ENCODE measurements at regions not wholly inside any gene's neighbourhood (a gene's known extent, or its start where the extent isn't known, plus 50 kb on each side); places are given as distances from the start of the nearest gene placed in this dataset.

DNA sequence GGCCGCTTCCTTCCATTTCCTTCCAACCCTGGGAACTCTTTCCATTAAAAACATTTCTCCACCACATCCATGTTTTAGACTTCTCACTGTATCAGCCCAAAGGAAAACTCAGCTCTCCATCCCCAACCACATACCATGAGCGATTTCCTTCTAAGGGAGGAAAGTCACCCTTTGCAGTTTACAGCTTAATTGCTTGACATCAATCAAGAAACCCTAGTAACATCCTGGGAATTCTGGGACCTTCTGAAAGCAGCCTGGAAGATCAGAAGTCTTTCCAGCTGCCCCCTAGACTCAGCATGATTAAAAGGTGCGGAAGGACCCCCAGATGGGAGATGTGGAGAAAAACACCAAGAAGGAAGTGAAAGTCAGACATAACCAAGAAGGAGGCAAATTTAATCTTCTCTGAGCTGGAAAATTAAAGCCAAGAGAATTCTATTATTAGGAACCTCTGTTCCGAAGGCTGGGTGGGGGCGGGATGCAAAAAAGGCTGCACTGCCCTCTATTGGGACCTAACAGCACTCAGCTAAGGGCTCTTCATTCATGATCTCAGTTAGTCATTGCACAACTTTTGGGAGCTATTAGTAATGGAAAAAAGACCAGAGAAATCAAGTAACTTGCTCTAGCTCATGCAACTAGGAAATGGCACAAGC is 73.3 kb upstream of the PLXNC1 start:
- Histone ChIP-seq H3K9me2 (ENCODE audit: insufficient read depth) (no peaks in the 10 kb centered on the region), H3K4me2 (no peak overlapping the region), H4K20me1 (replicated peaks; ENCODE audit: insufficient read depth) (no peaks in the 10 kb centered on the region), H3K27ac (ENCODE audit: low read depth) (no peak overlapping the region), H3K79me2 (replicated peaks; ENCODE audit: insufficient read depth) (no peaks in the 10 kb centered on the region), H3F3A (replicated peaks; ENCODE audit: low read depth) (no peaks in the 10 kb centered on the region), H3K4me3 (no peak overlapping the region), H2AFZ (peak overlapping the region; percentile 70), H3K4me1 (ENCODE audit: insufficient read depth) (peaks cover 8% of the 10 kb centered on the region; the same call in 1 of the 2 replicates), H3K27me3 (ENCODE audit: insufficient read depth) (no peaks in the 10 kb centered on the region), H3K36me3 (ENCODE audit: insufficient read depth) (no peaks in the 10 kb centered on the region)
- H3K27ac Mint-ChIP-seq: no peak overlapping the region
- TF ChIP-seq, protein P1, sequence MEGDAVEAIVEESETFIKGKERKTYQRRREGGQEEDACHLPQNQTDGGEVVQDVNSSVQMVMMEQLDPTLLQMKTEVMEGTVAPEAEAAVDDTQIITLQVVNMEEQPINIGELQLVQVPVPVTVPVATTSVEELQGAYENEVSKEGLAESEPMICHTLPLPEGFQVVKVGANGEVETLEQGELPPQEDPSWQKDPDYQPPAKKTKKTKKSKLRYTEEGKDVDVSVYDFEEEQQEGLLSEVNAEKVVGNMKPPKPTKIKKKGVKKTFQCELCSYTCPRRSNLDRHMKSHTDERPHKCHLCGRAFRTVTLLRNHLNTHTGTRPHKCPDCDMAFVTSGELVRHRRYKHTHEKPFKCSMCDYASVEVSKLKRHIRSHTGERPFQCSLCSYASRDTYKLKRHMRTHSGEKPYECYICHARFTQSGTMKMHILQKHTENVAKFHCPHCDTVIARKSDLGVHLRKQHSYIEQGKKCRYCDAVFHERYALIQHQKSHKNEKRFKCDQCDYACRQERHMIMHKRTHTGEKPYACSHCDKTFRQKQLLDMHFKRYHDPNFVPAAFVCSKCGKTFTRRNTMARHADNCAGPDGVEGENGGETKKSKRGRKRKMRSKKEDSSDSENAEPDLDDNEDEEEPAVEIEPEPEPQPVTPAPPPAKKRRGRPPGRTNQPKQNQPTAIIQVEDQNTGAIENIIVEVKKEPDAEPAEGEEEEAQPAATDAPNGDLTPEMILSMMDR (conservative IDR thresholded peaks at IDR 0.05; ENCODE audit: low read depth in 2 of 2): peak; percentile 74 to 82
- no peak for TF ChIP-seq EZH2phosphoT487 (IDR thresholded peaks at IDR 0.05; ENCODE audit: unreplicated experiment)
- H3K4me3 Mint-ChIP-seq: no peak overlapping the region
- no peaks in the 10 kb centered on the region for H3K36me3 Mint-ChIP-seq (ENCODE audit: low read depth)
- H3K9me3 Mint-ChIP-seq: no peaks in the 10 kb centered on the region; the same call in 2 of the 3 replicates
- no peaks in the 10 kb centered on the region for H3K27me3 Mint-ChIP-seq (ENCODE audit: insufficient read depth, low read depth, poor library complexity)
- ATAC-seq (peak; percentile 90), DNase-seq (ENCODE audit: low spot score) (peak; percentile 77)
- peaks cover 6% of the 10 kb centered on the region for H3K4me1 Mint-ChIP-seq

DNA sequence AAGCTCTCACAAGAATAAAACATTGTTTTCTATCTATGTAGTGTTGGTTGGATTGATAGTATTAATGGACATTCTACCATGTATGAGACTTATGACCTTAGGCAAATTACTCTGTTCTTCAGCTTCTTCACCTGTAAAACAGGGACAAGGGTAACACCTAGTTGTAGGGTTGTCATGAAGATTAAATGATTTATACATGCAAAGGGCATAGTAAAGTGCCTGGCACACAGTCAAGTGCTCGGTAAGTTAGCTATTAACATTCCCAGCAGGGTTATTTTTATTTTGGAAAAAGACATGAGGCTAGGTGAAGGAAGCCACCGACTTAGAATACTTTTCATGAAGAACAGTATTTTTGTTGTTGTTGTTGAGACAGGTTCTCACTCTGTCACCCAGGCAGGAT is 71.2 kb upstream of the PLXNC1 start:
- no peak overlapping the region for H3K27ac ChIP-seq (ENCODE audit: low read depth)
- H3K4me1 ChIP-seq (ENCODE audit: insufficient read depth): peaks cover 8% of the 10 kb centered on the region; the same call in 1 of the 2 replicates
- no peak overlapping the region for H3K4me2 ChIP-seq
- no peaks in the 10 kb centered on the region for H3K27me3 ChIP-seq (ENCODE audit: insufficient read depth)
- no peak overlapping the region for H3K4me3 ChIP-seq
- H3K79me2 ChIP-seq (replicated peaks; ENCODE audit: insufficient read depth): no peaks in the 10 kb centered on the region
- no peaks in the 10 kb centered on the region for H4K20me1 ChIP-seq (replicated peaks; ENCODE audit: insufficient read depth)
- no peaks in the 10 kb centered on the region for H3K9me2 ChIP-seq (ENCODE audit: insufficient read depth)
- H3K4me3 Mint-ChIP-seq: no peak overlapping the region
- ATAC-seq (no peak), DNase-seq (ENCODE audit: low spot score) (no peak)
- no peak overlapping the region for H3K27ac Mint-ChIP-seq
- no peak for TF ChIP-seq ZNF114 (CRISPR knock-in tag; IDR thresholded peaks at IDR 0.05)
- TF ChIP-seq EZH2 (IDR thresholded peaks at IDR 0.05; ENCODE audit: low read depth, unreplicated experiment): no peak
- TF ChIP-seq NANOG (IDR thresholded peaks at IDR 0.05; ENCODE audit: borderline replicate concordance): no peak
- no peak for TF ChIP-seq CREB1 (CRISPR knock-in tag; IDR thresholded peaks at IDR 0.05; ENCODE audit: low read depth)
- TF ChIP-seq, protein P2, sequence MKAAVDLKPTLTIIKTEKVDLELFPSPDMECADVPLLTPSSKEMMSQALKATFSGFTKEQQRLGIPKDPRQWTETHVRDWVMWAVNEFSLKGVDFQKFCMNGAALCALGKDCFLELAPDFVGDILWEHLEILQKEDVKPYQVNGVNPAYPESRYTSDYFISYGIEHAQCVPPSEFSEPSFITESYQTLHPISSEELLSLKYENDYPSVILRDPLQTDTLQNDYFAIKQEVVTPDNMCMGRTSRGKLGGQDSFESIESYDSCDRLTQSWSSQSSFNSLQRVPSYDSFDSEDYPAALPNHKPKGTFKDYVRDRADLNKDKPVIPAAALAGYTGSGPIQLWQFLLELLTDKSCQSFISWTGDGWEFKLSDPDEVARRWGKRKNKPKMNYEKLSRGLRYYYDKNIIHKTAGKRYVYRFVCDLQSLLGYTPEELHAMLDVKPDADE (IDR thresholded peaks at IDR 0.05): no peak
- no peak for TF ChIP-seq ZNF331 (CRISPR knock-in tag; IDR thresholded peaks at IDR 0.05; ENCODE audit: low read depth)
- H3K36me3 Mint-ChIP-seq (ENCODE audit: low read depth): no peaks in the 10 kb centered on the region
- H3F3A ChIP-seq (replicated peaks; ENCODE audit: low read depth): no peaks in the 10 kb centered on the region
- H3K4me1 Mint-ChIP-seq: peaks cover 6% of the 10 kb centered on the region
- H3K9me3 Mint-ChIP-seq: no peaks in the 10 kb centered on the region
- no peaks in the 10 kb centered on the region for H3K36me3 ChIP-seq (ENCODE audit: insufficient read depth)
- no peak overlapping the region for H2AFZ ChIP-seq
- H3K27me3 Mint-ChIP-seq (ENCODE audit: insufficient read depth, low read depth, poor library complexity): no peaks in the 10 kb centered on the region

Measured in GM23338 (cell line).